ENCODE measurements at regions not wholly inside any gene's neighbourhood (a gene's known extent, or its start where the extent isn't known, plus 50 kb on each side); places are given as distances from the start of the nearest gene placed in this dataset.

DNA sequence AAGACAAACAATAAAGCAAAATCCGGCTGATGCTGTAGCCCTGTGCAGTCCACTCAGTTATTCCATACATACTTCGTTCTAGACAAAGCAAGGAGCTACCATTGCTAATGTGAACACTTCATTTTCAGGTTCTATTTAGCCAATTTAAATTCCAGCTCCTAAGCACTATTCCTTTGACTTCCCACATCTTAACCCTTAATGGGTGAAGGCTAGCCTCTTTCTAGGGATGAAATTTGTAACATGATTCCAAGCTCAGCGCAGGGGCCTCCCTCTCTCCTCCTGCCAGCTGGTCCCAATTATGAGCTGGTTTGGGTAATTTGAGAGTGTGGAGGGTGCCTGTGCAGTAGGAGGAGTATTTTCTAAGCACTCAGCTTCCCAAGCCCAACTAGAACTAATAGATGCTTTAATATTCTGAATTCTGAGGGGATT lies 53.9 kb upstream of the PTGFRN start:
- Histone ChIP-seq H3K4me3 (ENCODE audit: low read length) (no peak overlapping the region), H3K4me1 (ENCODE audit: insufficient read depth, low read length) (peaks cover 6% of the 10 kb centered on the region), H3K9me3 (ENCODE audit: control insufficient read depth in 1 of 2, insufficient read depth in 1 of 2, low read length in 2 of 2) (no peaks in the 10 kb centered on the region), H3K27ac (ENCODE audit: low read depth in 1 of 2, low read length in 2 of 2) (no peak overlapping the region), H3K27me3 (ENCODE audit: control insufficient read depth in 1 of 2, insufficient read depth in 2 of 2, low read length in 2 of 2) (no peaks in the 10 kb centered on the region), H3K36me3 (ENCODE audit: insufficient read depth, low read length) (no peaks in the 10 kb centered on the region)
- no peak for ATAC-seq (ENCODE audit: poor library complexity)
- ChIA-PET POLR2A (interaction anchor here (0.6 to 1.2 kb wide), 5 partner anchors 22 to 205 kb away, joined by 3 to 4 read pairs (median 3); partner anchors contain the start of gene TTF2), CTCF (interaction anchor here (0.9 to 1.3 kb wide), 3 partner anchors 13 to 200 kb away, joined by 3 read pairs; no protein-coding TSS in a partner anchor)
- no peak for DNase-seq
- H3K36me3 Mint-ChIP-seq (ENCODE audit: low read depth), result no peaks in the 10 kb centered on the region
- intact Hi-C loops (cut with DNase I, micrococcal nuclease), result loop anchor here in 1 of 2 experiments (2.0 kb wide), 1 partner anchor 199 kb away; no protein-coding TSS in a partner anchor
- no peak overlapping the region for H3K27ac Mint-ChIP-seq
- no peak overlapping the region for H3K4me3 Mint-ChIP-seq
- TF ChIP-seq, protein P1, sequence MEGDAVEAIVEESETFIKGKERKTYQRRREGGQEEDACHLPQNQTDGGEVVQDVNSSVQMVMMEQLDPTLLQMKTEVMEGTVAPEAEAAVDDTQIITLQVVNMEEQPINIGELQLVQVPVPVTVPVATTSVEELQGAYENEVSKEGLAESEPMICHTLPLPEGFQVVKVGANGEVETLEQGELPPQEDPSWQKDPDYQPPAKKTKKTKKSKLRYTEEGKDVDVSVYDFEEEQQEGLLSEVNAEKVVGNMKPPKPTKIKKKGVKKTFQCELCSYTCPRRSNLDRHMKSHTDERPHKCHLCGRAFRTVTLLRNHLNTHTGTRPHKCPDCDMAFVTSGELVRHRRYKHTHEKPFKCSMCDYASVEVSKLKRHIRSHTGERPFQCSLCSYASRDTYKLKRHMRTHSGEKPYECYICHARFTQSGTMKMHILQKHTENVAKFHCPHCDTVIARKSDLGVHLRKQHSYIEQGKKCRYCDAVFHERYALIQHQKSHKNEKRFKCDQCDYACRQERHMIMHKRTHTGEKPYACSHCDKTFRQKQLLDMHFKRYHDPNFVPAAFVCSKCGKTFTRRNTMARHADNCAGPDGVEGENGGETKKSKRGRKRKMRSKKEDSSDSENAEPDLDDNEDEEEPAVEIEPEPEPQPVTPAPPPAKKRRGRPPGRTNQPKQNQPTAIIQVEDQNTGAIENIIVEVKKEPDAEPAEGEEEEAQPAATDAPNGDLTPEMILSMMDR (IDR thresholded peaks at IDR 0.05), result no peak
- H3K27me3 Mint-ChIP-seq, result no peaks in the 10 kb centered on the region
- peaks cover 24% of the 10 kb centered on the region for H3K4me1 Mint-ChIP-seq (ENCODE audit: low read depth)
- H3K9me3 Mint-ChIP-seq, result no peaks in the 10 kb centered on the region

DNA sequence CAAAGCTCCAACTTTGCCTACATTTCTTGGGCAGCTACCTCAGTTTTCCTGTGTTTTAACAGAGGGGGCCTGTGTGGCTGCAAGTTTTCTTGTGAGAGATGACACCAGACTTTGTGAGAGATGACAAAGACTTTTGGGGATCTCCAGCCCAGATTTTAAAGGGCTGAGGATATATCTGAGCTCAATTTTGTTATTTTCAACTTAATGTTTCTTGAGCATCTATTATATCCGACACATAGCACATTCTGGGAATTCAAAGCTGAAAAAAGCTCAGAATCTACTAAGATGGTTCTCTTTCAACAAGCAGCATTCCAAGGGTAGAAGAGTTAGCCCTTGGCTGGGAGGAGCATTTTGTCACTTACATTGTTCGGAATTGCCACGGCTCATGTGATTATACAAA lies 53.4 kb upstream of the PTGFRN start:
- peaks cover 24% of the 10 kb centered on the region for H3K4me1 Mint-ChIP-seq (ENCODE audit: low read depth)
- Histone ChIP-seq H3K36me3 (ENCODE audit: insufficient read depth, low read length) (no peaks in the 10 kb centered on the region), H3K4me3 (ENCODE audit: low read length) (no peak overlapping the region), H3K27me3 (ENCODE audit: control insufficient read depth in 1 of 2, insufficient read depth in 2 of 2, low read length in 2 of 2) (no peaks in the 10 kb centered on the region), H3K27ac (ENCODE audit: low read depth in 1 of 2, low read length in 2 of 2) (no peak overlapping the region), H3K4me1 (ENCODE audit: insufficient read depth, low read length) (peaks cover 6% of the 10 kb centered on the region), H3K9me3 (ENCODE audit: control insufficient read depth in 1 of 2, insufficient read depth in 1 of 2, low read length in 2 of 2) (no peaks in the 10 kb centered on the region)
- H3K36me3 Mint-ChIP-seq (ENCODE audit: low read depth), result no peaks in the 10 kb centered on the region
- TF ChIP-seq, protein P1 (IDR thresholded peaks at IDR 0.05), result no peak
- H3K4me3 Mint-ChIP-seq, result no peak overlapping the region
- no peak for DNase-seq
- ChIA-PET CTCF (interaction anchor here (0.7 to 1.3 kb wide), 3 partner anchors 14 to 200 kb away, joined by 3 to 4 read pairs (median 3); no protein-coding TSS in a partner anchor), POLR2A (interaction anchor here (0.6 to 1.2 kb wide), 5 partner anchors 22 to 204 kb away, joined by 3 to 4 read pairs (median 3); partner anchors contain the start of gene TTF2)
- no peak overlapping the region for H3K27ac Mint-ChIP-seq
- intact Hi-C loops (cut with DNase I, micrococcal nuclease), result no loop called here
- H3K27me3 Mint-ChIP-seq, result no peaks in the 10 kb centered on the region
- no peak for ATAC-seq (ENCODE audit: poor library complexity)
- H3K9me3 Mint-ChIP-seq, result no peaks in the 10 kb centered on the region

DNA sequence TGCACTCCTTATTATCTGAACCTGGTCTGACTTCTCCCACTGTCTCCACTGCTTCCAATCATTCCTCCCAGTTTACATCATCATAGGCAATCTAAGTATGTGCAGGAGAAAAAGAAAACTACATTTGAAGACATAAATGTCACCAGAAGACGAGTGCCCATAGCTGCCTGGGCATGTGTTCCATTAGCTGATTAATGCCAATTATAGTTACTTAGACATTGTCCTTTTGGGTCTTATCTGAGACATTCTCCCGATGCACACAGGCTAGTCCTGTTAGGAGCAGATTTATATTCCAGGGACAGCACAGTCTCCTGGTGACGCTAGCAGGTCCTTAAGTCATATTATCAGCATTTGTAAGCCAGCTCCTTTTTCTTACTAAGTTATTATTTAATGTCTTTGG lies 52.6 kb upstream of the PTGFRN start:
- CTCF ChIA-PET, result no interaction called here
- no peak overlapping the region for H3K27ac Mint-ChIP-seq
- TF ChIP-seq, protein P1 (IDR thresholded peaks at IDR 0.05), result no peak

More for the DNA sequence above, 52.6 kb upstream of the PTGFRN start:
- Mint-ChIP-seq H3K27me3 (no peaks in the 10 kb centered on the region), H3K4me1 (ENCODE audit: low read depth) (peaks cover 24% of the 10 kb centered on the region), H3K36me3 (ENCODE audit: low read depth) (no peaks in the 10 kb centered on the region), H3K4me3 (no peak overlapping the region), H3K9me3 (no peaks in the 10 kb centered on the region)
- no peak for DNase-seq
- no peak overlapping the region for H3K27ac ChIP-seq (ENCODE audit: low read depth in 1 of 2, low read length in 2 of 2)
- no peak for ATAC-seq (ENCODE audit: poor library complexity)
- no peaks in the 10 kb centered on the region for H3K27me3 ChIP-seq (ENCODE audit: control insufficient read depth in 1 of 2, insufficient read depth in 2 of 2, low read length in 2 of 2)
- POLR2A ChIA-PET, result interaction anchor here (0.7 kb wide), 1 partner anchor 21 kb away, joined by 3 read pairs; no protein-coding TSS in a partner anchor
- no peak overlapping the region for H3K4me3 ChIP-seq (ENCODE audit: low read length)
- H3K36me3 ChIP-seq (ENCODE audit: insufficient read depth, low read length), result no peaks in the 10 kb centered on the region
- peaks cover 6% of the 10 kb centered on the region for H3K4me1 ChIP-seq (ENCODE audit: insufficient read depth, low read length)
- H3K9me3 ChIP-seq (ENCODE audit: control insufficient read depth in 1 of 2, insufficient read depth in 1 of 2, low read length in 2 of 2), result no peaks in the 10 kb centered on the region
- intact Hi-C loops (cut with DNase I, micrococcal nuclease), result no loop called here

Measured in CD4-positive, alpha-beta T cell (primary cell).